DOHH2 (cell line): ENCODE measurements at regions not wholly inside any gene's neighbourhood (a gene's known extent, or its start where the extent isn't known, plus 50 kb on each side); places are given as distances from the start of the nearest gene placed in this dataset.

ENCODE experiments used
- H3F3A ChIP-seq: fragments of 200-600 bp; sonication (generic), shearing (Covaris generic); 2 replicates; pipeline ENCODE4 v1.6.0; 2016; ENCODE audit warnings: antibody characterized with exemption, mild to moderate bottlenecking; ENCODE audit not compliant: control insufficient read depth, insufficient read depth
- H3K27ac ChIP-seq: fragments of 200-600 bp; sonication (generic); 2 replicates; pipeline ENCODE4 v1.5.1; 2014; ENCODE audit warnings: low read depth, mild to moderate bottlenecking, low read length, moderate library complexity
- H3K27me3 ChIP-seq: fragments of 200-600 bp; sonication (generic); 2 replicates; pipeline ENCODE4 v1.6.1; 2014; ENCODE audit warnings: mild to moderate bottlenecking, low read length, mixed read lengths; ENCODE audit not compliant: control insufficient read depth
- H3K36me3 ChIP-seq: fragments of 200-600 bp; sonication (generic); 2 replicates; pipeline ENCODE4 v1.6.1; 2014; ENCODE audit warnings: mild to moderate bottlenecking, low read length, moderate library complexity, mixed read lengths; ENCODE audit not compliant: control insufficient read depth
- H3K4me1 ChIP-seq: fragments of 200-600 bp; sonication (generic); 2 replicates; pipeline ENCODE4 v1.6.1; 2014; ENCODE audit warnings: mild to moderate bottlenecking, low read length, mixed read lengths; ENCODE audit not compliant: control insufficient read depth
- H3K4me2 ChIP-seq: fragments of 200-600 bp; sonication (generic); 2 replicates; pipeline ENCODE4 v1.6.0; 2014; ENCODE audit warnings: mild to moderate bottlenecking, low read length, moderate library complexity
- H3K4me3 ChIP-seq: fragments of 200-600 bp; sonication (generic); 2 replicates; pipeline ENCODE4 v1.5.1; 2014; ENCODE audit warnings: mild to moderate bottlenecking, low read length, mixed read lengths
- H3K79me2 ChIP-seq: fragments of 200-600 bp; sonication (generic); 2 replicates; pipeline ENCODE4 v1.6.1; 2014; ENCODE audit warnings: mild to moderate bottlenecking, low read length, mixed read lengths; ENCODE audit not compliant: control insufficient read depth
- H3K9me2 ChIP-seq: fragments of 200-600 bp; sonication (generic); replicated peaks from 2 replicates; pipeline ENCODE4 v1.6.1; 2014; ENCODE audit warnings: mild to moderate bottlenecking, low read length, mixed read lengths; ENCODE audit not compliant: control insufficient read depth
- H3K9me3 ChIP-seq: fragments of 200-600 bp; sonication (generic); 2 replicates; pipeline ENCODE4 v1.6.1; 2014; ENCODE audit warnings: antibody characterized with exemption, low read length, mixed read lengths; ENCODE audit not compliant: control insufficient read depth, insufficient read depth
- H4K20me1 ChIP-seq: fragments of 200-600 bp; sonication (generic); 2 replicates; pipeline ENCODE4 v1.6.0; 2014; ENCODE audit warnings: low read depth, mild to moderate bottlenecking, antibody characterized with exemption, low read length, moderate library complexity; ENCODE audit not compliant: control insufficient read depth, insufficient read depth
- CTCF ChIP-seq: fragments of 200-600 bp; sonication (generic); IDR thresholded peaks from one replicate; pipeline ENCODE4 v1.5.1; 2014; ENCODE audit warnings: antibody characterized with exemption, mild to moderate bottlenecking, low read depth, low read length; ENCODE audit not compliant: poor library complexity, severe bottlenecking
- EZH2phosphoT487 ChIP-seq: fragments of 200-600 bp; sonication (generic); IDR thresholded peaks from 2 replicates; pipeline ENCODE4 v1.6.1; 2017; ENCODE audit warnings: borderline replicate concordance, mild to moderate bottlenecking, antibody characterized with exemption, low read length, moderate library complexity, mixed read lengths

DNA sequence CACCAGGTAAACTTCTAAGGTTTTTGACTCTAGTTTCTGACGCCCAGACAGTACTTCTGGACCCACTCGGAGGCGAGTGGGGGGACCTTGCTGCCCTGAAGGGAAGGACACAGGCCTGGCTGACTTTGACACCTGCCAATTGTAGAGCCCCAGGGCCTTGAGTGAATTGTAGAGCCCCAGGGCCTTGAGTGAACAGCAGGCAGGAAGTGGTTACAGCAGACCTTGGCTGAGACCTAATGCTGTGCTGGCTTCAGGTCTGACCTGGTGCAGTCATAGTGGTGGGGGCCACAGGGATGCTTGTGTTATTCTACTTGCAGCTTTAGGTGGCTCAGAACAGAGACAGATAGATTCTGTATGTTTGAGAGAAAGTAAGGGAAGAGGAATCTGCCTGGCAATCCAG lies 344.3 kb downstream of the DUSP10 start:
- no peaks in the 10 kb centered on the region for H3K4me1 ChIP-seq
- H3K9me2 ChIP-seq: no peaks in the 10 kb centered on the region
- H3K4me3 ChIP-seq: no peak overlapping the region
- H3K27me3 ChIP-seq: no peaks in the 10 kb centered on the region
- TF ChIP-seq EZH2phosphoT487: no peak
- no peak for TF ChIP-seq CTCF
- no peaks in the 10 kb centered on the region for H3F3A ChIP-seq
- no peaks in the 10 kb centered on the region for H4K20me1 ChIP-seq
- no peaks in the 10 kb centered on the region for H3K9me3 ChIP-seq
- H3K27ac ChIP-seq: no peak overlapping the region
- no peaks in the 10 kb centered on the region for H3K79me2 ChIP-seq
- no peak overlapping the region for H3K4me2 ChIP-seq
- no peaks in the 10 kb centered on the region for H3K36me3 ChIP-seq

GRCh38 chr1:221405146-221405545 lies 336.7 kb downstream of the DUSP10 start:
- H3K9me3 ChIP-seq: no peaks in the 10 kb centered on the region
- TF ChIP-seq EZH2phosphoT487: no peak
- no peak for TF ChIP-seq CTCF
- no peaks in the 10 kb centered on the region for H3F3A ChIP-seq
- H3K4me3 ChIP-seq: no peak overlapping the region
- no peak overlapping the region for H3K27ac ChIP-seq
- H3K4me1 ChIP-seq: no peaks in the 10 kb centered on the region
- H4K20me1 ChIP-seq: no peaks in the 10 kb centered on the region
- H3K4me2 ChIP-seq: no peak overlapping the region
- H3K27me3 ChIP-seq: no peaks in the 10 kb centered on the region
- no peaks in the 10 kb centered on the region for H3K9me2 ChIP-seq
- no peaks in the 10 kb centered on the region for H3K79me2 ChIP-seq
- H3K36me3 ChIP-seq: no peaks in the 10 kb centered on the region

GRCh38 chr1:221408117-221408803 lies 333.6 kb downstream of the DUSP10 start:
- H3F3A ChIP-seq: no peaks in the 10 kb centered on the region
- H3K4me1 ChIP-seq: no peaks in the 10 kb centered on the region
- no peaks in the 10 kb centered on the region for H3K79me2 ChIP-seq
- H3K4me2 ChIP-seq: no peak overlapping the region
- no peaks in the 10 kb centered on the region for H3K9me3 ChIP-seq
- H3K27me3 ChIP-seq: no peaks in the 10 kb centered on the region
- H3K27ac ChIP-seq: no peak overlapping the region
- no peaks in the 10 kb centered on the region for H3K9me2 ChIP-seq
- H4K20me1 ChIP-seq: no peaks in the 10 kb centered on the region
- no peaks in the 10 kb centered on the region for H3K36me3 ChIP-seq
- TF ChIP-seq CTCF: no peak
- no peak for TF ChIP-seq EZH2phosphoT487
- H3K4me3 ChIP-seq: no peak overlapping the region
